ENCODE measurements at regions not wholly inside any gene's neighbourhood (a gene's known extent, or its start where the extent isn't known, plus 50 kb on each side); places are given as distances from the start of the nearest gene placed in this dataset.

- DNase-seq, result no peak
Observed at GRCh38 chr11:8321876-8322275, 58.2 kb upstream of the LMO1 start.

DNA sequence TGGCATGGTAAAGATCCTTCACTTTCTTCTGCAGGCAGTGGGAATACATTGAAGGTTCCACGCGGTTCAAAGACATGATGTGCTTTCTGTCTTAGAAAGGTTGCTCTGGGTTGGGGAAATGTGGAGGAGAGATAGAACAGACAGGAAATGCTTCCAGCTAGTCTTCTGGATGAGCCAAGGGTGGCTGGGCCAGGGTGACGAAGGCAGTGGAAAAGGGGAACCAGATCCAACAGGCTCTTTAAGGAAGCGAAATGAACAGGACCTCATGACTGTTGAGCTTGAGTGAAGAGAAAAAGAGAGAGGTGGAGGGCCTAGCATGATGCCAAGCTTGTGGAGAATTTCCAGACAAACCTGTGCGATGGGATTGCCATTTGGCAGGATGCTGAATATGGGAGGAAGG, 56.4 kb upstream of the LMO1 start:
- DNase-seq, result no peak

- no peak for DNase-seq
Observed at GRCh38 chr11:8318536-8318935, 54.9 kb upstream of the LMO1 start.

GRCh38 chr11:8317159-8317558, 53.5 kb upstream of the LMO1 start:
- no peak for DNase-seq

DNA sequence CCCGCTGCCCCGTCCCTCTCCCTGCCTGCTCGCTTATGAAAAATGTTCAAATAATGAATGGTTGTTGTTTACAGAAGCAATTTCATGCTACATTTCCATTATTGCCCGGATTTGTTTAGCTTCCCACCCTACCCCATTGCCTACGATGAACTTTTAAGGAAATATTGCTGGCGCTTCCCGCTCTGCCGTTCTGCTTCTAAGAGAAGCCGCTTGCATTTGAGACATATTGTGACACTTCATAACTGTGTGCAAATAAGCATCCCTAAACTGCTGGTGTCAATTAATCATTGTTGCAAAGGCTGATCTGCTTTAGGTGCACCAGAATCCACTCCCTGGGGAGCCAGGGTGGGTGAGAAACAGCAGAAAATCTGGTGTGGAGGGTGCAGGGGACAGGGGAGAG, 52.3 kb upstream of the LMO1 start:
- no peak for DNase-seq

DNA sequence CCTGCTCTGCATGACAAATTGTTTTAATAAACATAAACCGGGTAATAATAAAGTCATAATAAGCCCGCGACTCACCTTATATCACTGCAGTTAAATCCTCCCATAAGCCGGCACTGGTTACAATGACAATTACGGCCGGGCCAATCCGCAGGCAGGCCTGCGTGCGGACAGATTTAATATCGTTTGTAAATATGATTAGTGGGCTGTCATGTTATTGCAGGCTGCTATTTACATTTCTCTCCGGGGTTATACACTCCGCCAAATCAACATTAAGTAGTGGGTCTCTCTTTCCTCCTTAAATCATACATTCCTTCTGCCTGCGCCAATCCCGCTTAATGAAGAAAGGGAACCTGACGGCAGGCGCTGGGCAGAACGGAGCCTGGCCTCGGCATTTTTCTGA, 51.8 kb upstream of the LMO1 start:
- no peak for DNase-seq

GRCh38 chr11:8314916-8315315, 51.2 kb upstream of the LMO1 start:
- no peak for DNase-seq

GRCh38 chr11:8313504-8314090, 49.9 kb upstream of the LMO1 start:
- no peak for DNase-seq
